Progenitor cell of endocrine pancreas (in vitro differentiated cells): ENCODE measurements at regions not wholly inside any gene's neighbourhood (a gene's known extent, or its start where the extent isn't known, plus 50 kb on each side); places are given as distances from the start of the nearest gene placed in this dataset.

Source experiments
- DNase-seq: peaks from one replicate; pipeline ENCODE4 v3.0.0; 2021; ENCODE audit warnings: low spot score; ENCODE audit not compliant: unreplicated experiment
- H3K27ac Mint-ChIP-seq: 2 replicates; pipeline ENCODE4 v1.8.0; 2021; ENCODE audit warnings: mild to moderate bottlenecking, moderate library complexity, mixed read lengths
- H3K27me3 Mint-ChIP-seq: 2 replicates; pipeline ENCODE4 v1.8.0; 2021; ENCODE audit warnings: mixed read lengths
- H3K36me3 Mint-ChIP-seq: 2 replicates; pipeline ENCODE4 v1.8.0; 2022; ENCODE audit warnings: mixed read lengths; ENCODE audit not compliant: insufficient read depth
- H3K4me1 Mint-ChIP-seq: 2 replicates; pipeline ENCODE4 v1.8.0; 2021; ENCODE audit warnings: low read depth, mixed read lengths
- H3K4me3 Mint-ChIP-seq: 2 replicates; pipeline ENCODE4 v1.8.0; 2021; ENCODE audit warnings: low read depth, mild to moderate bottlenecking, moderate library complexity, mixed read lengths
- H3K9me3 Mint-ChIP-seq: 2 replicates; pipeline ENCODE4 v1.8.0; 2021; ENCODE audit warnings: low read depth, mixed read lengths
- TF ChIP-seq, protein P1 (sequence below): fragments of 200-600 bp; sonication (generic); IDR thresholded peaks from one replicate; pipeline ENCODE4 v1.5.0; 2021; ENCODE audit warnings: antibody characterized with exemption, mild to moderate bottlenecking; ENCODE audit not compliant: unreplicated experiment

- Mint-ChIP-seq H3K4me3 (no peak overlapping the region), H3K9me3 (no peaks in the 10 kb centered on the region), H3K27ac (no peak overlapping the region), H3K4me1 (no peaks in the 10 kb centered on the region), H3K27me3 (no peaks in the 10 kb centered on the region), H3K36me3 (no peaks in the 10 kb centered on the region)
- TF ChIP-seq, protein P1, sequence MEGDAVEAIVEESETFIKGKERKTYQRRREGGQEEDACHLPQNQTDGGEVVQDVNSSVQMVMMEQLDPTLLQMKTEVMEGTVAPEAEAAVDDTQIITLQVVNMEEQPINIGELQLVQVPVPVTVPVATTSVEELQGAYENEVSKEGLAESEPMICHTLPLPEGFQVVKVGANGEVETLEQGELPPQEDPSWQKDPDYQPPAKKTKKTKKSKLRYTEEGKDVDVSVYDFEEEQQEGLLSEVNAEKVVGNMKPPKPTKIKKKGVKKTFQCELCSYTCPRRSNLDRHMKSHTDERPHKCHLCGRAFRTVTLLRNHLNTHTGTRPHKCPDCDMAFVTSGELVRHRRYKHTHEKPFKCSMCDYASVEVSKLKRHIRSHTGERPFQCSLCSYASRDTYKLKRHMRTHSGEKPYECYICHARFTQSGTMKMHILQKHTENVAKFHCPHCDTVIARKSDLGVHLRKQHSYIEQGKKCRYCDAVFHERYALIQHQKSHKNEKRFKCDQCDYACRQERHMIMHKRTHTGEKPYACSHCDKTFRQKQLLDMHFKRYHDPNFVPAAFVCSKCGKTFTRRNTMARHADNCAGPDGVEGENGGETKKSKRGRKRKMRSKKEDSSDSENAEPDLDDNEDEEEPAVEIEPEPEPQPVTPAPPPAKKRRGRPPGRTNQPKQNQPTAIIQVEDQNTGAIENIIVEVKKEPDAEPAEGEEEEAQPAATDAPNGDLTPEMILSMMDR, result no peak
- DNase-seq, result no peak
Measured at GRCh38 chr4:60013464-60014184, 1186.5 kb upstream of the ADGRL3 start.

DNA sequence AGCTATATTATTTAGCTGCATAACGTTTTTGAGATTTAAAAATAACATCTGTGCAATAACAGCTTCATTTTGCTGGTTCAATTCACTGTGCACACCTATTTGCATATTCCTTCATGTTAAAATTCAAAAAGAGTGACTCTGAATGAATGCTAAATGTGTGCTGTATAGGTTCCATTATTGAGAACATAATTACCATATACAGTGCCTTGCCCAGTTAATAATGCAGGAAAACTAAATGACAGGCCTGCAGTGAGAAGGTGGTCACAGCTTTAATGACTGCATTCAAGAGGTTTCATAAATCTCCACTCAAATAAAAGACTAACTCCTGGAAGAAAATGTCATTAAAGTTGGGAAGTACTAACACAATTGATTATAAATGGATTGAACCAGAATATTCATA is 1183.2 kb upstream of the ADGRL3 start:
- Mint-ChIP-seq H3K4me1 (no peaks in the 10 kb centered on the region), H3K27ac (no peak overlapping the region), H3K4me3 (no peak overlapping the region), H3K36me3 (no peaks in the 10 kb centered on the region), H3K9me3 (no peaks in the 10 kb centered on the region), H3K27me3 (no peaks in the 10 kb centered on the region)
- DNase-seq, result no peak
- TF ChIP-seq, protein P1, result no peak

GRCh38 chr4:60019180-60019579 is 1180.9 kb upstream of the ADGRL3 start:
- DNase-seq, result no peak
- H3K27ac Mint-ChIP-seq, result no peak overlapping the region
- H3K4me1 Mint-ChIP-seq, result no peaks in the 10 kb centered on the region
- no peaks in the 10 kb centered on the region for H3K36me3 Mint-ChIP-seq
- no peaks in the 10 kb centered on the region for H3K9me3 Mint-ChIP-seq
- TF ChIP-seq, protein P1, result no peak
- no peak overlapping the region for H3K4me3 Mint-ChIP-seq
- H3K27me3 Mint-ChIP-seq, result no peaks in the 10 kb centered on the region

DNA sequence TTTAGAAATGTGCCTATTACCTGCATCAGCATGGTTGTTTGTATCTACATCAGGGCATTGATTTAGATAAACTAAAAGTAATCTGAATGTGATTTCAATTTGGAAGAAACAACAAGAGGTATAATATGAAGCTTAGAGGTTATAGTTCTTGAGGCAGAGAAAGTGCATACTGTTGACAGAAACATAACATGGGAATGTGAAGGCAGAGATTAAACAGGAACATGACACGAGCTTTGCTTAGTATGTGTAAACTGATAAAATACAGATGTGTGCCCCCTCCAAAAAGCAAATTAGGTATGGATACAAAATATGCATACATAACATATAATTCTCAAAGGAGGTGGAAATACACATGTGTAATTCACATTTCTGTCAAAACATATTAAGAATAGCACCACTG is 1180.2 kb upstream of the ADGRL3 start:
- no peak overlapping the region for H3K27ac Mint-ChIP-seq
- no peaks in the 10 kb centered on the region for H3K9me3 Mint-ChIP-seq
- no peaks in the 10 kb centered on the region for H3K27me3 Mint-ChIP-seq
- no peak for DNase-seq
- TF ChIP-seq, protein P1, result no peak
- H3K4me1 Mint-ChIP-seq, result no peaks in the 10 kb centered on the region
- H3K36me3 Mint-ChIP-seq, result no peaks in the 10 kb centered on the region
- H3K4me3 Mint-ChIP-seq, result no peak overlapping the region

- TF ChIP-seq, protein P1, result no peak
- Mint-ChIP-seq H3K36me3 (no peaks in the 10 kb centered on the region), H3K27ac (no peak overlapping the region)
Measured at GRCh38 chr4:60020389-60020788, 1179.7 kb upstream of the ADGRL3 start.

More at GRCh38 chr4:60020389-60020788, 1179.7 kb upstream of the ADGRL3 start:
- DNase-seq, result no peak
- Mint-ChIP-seq H3K4me1 (no peaks in the 10 kb centered on the region), H3K9me3 (no peaks in the 10 kb centered on the region), H3K27me3 (no peaks in the 10 kb centered on the region), H3K4me3 (no peak overlapping the region)
